Astrocyte (in vitro differentiated cells and primary cell): ENCODE measurements at regions not wholly inside any gene's neighbourhood (a gene's known extent, or its start where the extent isn't known, plus 50 kb on each side); places are given as distances from the start of the nearest gene placed in this dataset.

ENCODE experiments used
- DNase-seq: peaks from one replicate; pipeline ENCODE4 v3.0.0-alpha.2; 2010; ENCODE audit warnings: low read depth
- FAIRE-seq: peaks from 2 replicates; lab custom pipeline; 2011; peaks lifted over from hg19 to GRCh38; lab: Jason Lieb, UNC
- H2AFZ ChIP-seq: 2 replicates; pipeline ENCODE4 v1.6.0; 2012; ENCODE audit warnings: low read depth, low read length, inconsistent platforms
- H3K27ac ChIP-seq: 2 replicates; pipeline ENCODE4 v1.5.1; 2011; ENCODE audit warnings: low read depth, low read length, inconsistent platforms
- H3K27me3 ChIP-seq: 2 replicates; pipeline ENCODE4 v1.6.0; 2011; ENCODE audit warnings: low read length, inconsistent platforms; ENCODE audit not compliant: insufficient read depth
- H3K36me3 ChIP-seq: 2 replicates; pipeline ENCODE4 v1.5.1; 2011; ENCODE audit warnings: low read length, inconsistent platforms; ENCODE audit not compliant: insufficient read depth
- H3K4me1 ChIP-seq: 2 replicates; pipeline ENCODE4 v1.5.1; 2011; ENCODE audit warnings: low read length, inconsistent platforms; ENCODE audit not compliant: insufficient read depth
- H3K4me2 ChIP-seq: 2 replicates; pipeline ENCODE4 v1.6.0; 2012; ENCODE audit warnings: low read length, inconsistent platforms
- H3K4me3 ChIP-seq: 2 replicates; pipeline ENCODE4 v1.5.1; 2011; ENCODE audit warnings: low read depth, mild to moderate bottlenecking, low read length, inconsistent platforms; ENCODE audit not compliant: insufficient read depth
- H3K79me2 ChIP-seq: 2 replicates; pipeline ENCODE4 v1.6.0; 2012; ENCODE audit warnings: mild to moderate bottlenecking, low read length, inconsistent platforms; ENCODE audit not compliant: insufficient read depth
- H3K9ac ChIP-seq: 2 replicates; pipeline ENCODE4 v1.6.0; 2012; ENCODE audit warnings: mild to moderate bottlenecking, low read length, inconsistent platforms
- H3K9me3 ChIP-seq: 2 replicates; pipeline ENCODE4 v1.5.1; 2012; ENCODE audit warnings: low read depth, mild to moderate bottlenecking, low read length, inconsistent platforms; ENCODE audit not compliant: insufficient read depth
- H4K20me1 ChIP-seq: 2 replicates; pipeline ENCODE4 v1.6.0; 2012; ENCODE audit warnings: low read length, inconsistent platforms; ENCODE audit not compliant: insufficient read depth
- H3K27ac Mint-ChIP-seq: one replicate; pipeline ENCODE4 v1.8.0; 2021; ENCODE audit warnings: mild to moderate bottlenecking, mixed read lengths; ENCODE audit not compliant: unreplicated experiment
- H3K27me3 Mint-ChIP-seq: one replicate; pipeline ENCODE4 v1.8.0; 2021; ENCODE audit warnings: low read depth, mixed read lengths; ENCODE audit not compliant: unreplicated experiment
- H3K36me3 Mint-ChIP-seq: one replicate; pipeline ENCODE4 v1.8.0; 2021; ENCODE audit warnings: low read depth, mixed read lengths; ENCODE audit not compliant: unreplicated experiment
- H3K4me1 Mint-ChIP-seq: one replicate; pipeline ENCODE4 v1.8.0; 2021; ENCODE audit warnings: low read depth, mixed read lengths; ENCODE audit not compliant: unreplicated experiment
- H3K4me3 Mint-ChIP-seq: one replicate; pipeline ENCODE4 v1.8.0; 2021; ENCODE audit warnings: mild to moderate bottlenecking, moderate library complexity, mixed read lengths; ENCODE audit not compliant: unreplicated experiment
- H3K9me3 Mint-ChIP-seq: one replicate; pipeline ENCODE4 v1.8.0; 2021; ENCODE audit warnings: mild to moderate bottlenecking, mixed read lengths; ENCODE audit not compliant: unreplicated experiment
- CTCF ChIP-seq: IDR thresholded peaks from 2 replicates; pipeline ENCODE4 v1.5.1; 2011; ENCODE audit warnings: low read depth, mild to moderate bottlenecking, inconsistent platforms, low read length, moderate library complexity; ENCODE audit not compliant: insufficient read depth
- EZH2 ChIP-seq: IDR thresholded peaks from 2 replicates; pipeline ENCODE4 v1.6.1; 2012; ENCODE audit warnings: mild to moderate bottlenecking, low read length, inconsistent platforms; ENCODE audit not compliant: insufficient read depth

GRCh38 chr3:13198264-13198879, 125.1 kb upstream of the IQSEC1 start:
- FAIRE-seq = no peak
- no peak overlapping the region for H3K4me3 ChIP-seq
- Mint-ChIP-seq H3K27me3 (peaks cover 36% of the 10 kb centered on the region), H3K36me3 (peaks cover 4% of the 10 kb centered on the region), H3K9me3 (no peaks in the 10 kb centered on the region), H3K4me1 (peaks cover 32% of the 10 kb centered on the region), H3K27ac (no peak overlapping the region), H3K4me3 (no peak overlapping the region)
- no peaks in the 10 kb centered on the region for H4K20me1 ChIP-seq
- no peak overlapping the region for H2AFZ ChIP-seq
- no peak overlapping the region for H3K27ac ChIP-seq
- no peaks in the 10 kb centered on the region for H3K9me3 ChIP-seq
- no peak for DNase-seq
- no peak overlapping the region for H3K4me2 ChIP-seq
- H3K79me2 ChIP-seq = no peaks in the 10 kb centered on the region
- no peaks in the 10 kb centered on the region for H3K36me3 ChIP-seq
- H3K4me1 ChIP-seq = peaks cover 5% of the 10 kb centered on the region
- TF ChIP-seq EZH2 (no peak), CTCF (no peak)
- peaks cover 14% of the 10 kb centered on the region for H3K27me3 ChIP-seq
- no peak overlapping the region for H3K9ac ChIP-seq

GRCh38 chr3:13197795-13198194, 124.6 kb upstream of the IQSEC1 start:
- H3K27me3 ChIP-seq = peaks cover 11% of the 10 kb centered on the region
- no peak overlapping the region for H3K9ac ChIP-seq
- no peak for TF ChIP-seq EZH2
- no peak for TF ChIP-seq CTCF
- H3K27ac ChIP-seq = no peak overlapping the region
- peaks cover 4% of the 10 kb centered on the region for H3K36me3 Mint-ChIP-seq
- peaks cover 37% of the 10 kb centered on the region for H3K4me1 Mint-ChIP-seq
- H3K36me3 ChIP-seq = no peaks in the 10 kb centered on the region
- no peak overlapping the region for H2AFZ ChIP-seq
- peaks cover 31% of the 10 kb centered on the region for H3K27me3 Mint-ChIP-seq
- no peak overlapping the region for H3K4me2 ChIP-seq
- H3K79me2 ChIP-seq = no peaks in the 10 kb centered on the region
- H4K20me1 ChIP-seq = no peaks in the 10 kb centered on the region
- DNase-seq (no peak), FAIRE-seq (no peak)
- no peak overlapping the region for H3K4me3 Mint-ChIP-seq
- peaks cover 7% of the 10 kb centered on the region for H3K4me1 ChIP-seq
- H3K27ac Mint-ChIP-seq = no peak overlapping the region
- no peaks in the 10 kb centered on the region for H3K9me3 ChIP-seq
- no peaks in the 10 kb centered on the region for H3K9me3 Mint-ChIP-seq
- H3K4me3 ChIP-seq = no peak overlapping the region

- Histone ChIP-seq H3K4me1 (peaks cover 7% of the 10 kb centered on the region), H3K27me3 (peaks cover 7% of the 10 kb centered on the region), H3K9ac (no peak overlapping the region), H3K36me3 (no peaks in the 10 kb centered on the region), H4K20me1 (no peaks in the 10 kb centered on the region), H3K79me2 (no peaks in the 10 kb centered on the region), H3K27ac (no peak overlapping the region), H3K9me3 (no peaks in the 10 kb centered on the region), H3K4me3 (no peak overlapping the region), H2AFZ (no peak overlapping the region), H3K4me2 (no peak overlapping the region)
- Mint-ChIP-seq H3K4me3 (no peak overlapping the region), H3K36me3 (peaks cover 4% of the 10 kb centered on the region), H3K9me3 (no peaks in the 10 kb centered on the region), H3K4me1 (peaks cover 37% of the 10 kb centered on the region), H3K27me3 (peaks cover 29% of the 10 kb centered on the region), H3K27ac (no peak overlapping the region)
- no peak for DNase-seq
- no peak for TF ChIP-seq EZH2
- TF ChIP-seq CTCF = no peak
- FAIRE-seq = no peak
These were observed 124.1 kb upstream of the IQSEC1 start for GRCh38 chr3:13197281-13197680.
